ENCODE measurements at regions not wholly inside any gene's neighbourhood (a gene's known extent, or its start where the extent isn't known, plus 50 kb on each side); places are given as distances from the start of the nearest gene placed in this dataset.
A peak's percentile ranks its signal among the peaks of the same experiment; 100 is the strongest.
"Not testable (repeated sequence)": the region's sequence is repeated elsewhere in the genome, so short reads cannot be mapped to it uniquely, and the experiment has no call there.

GRCh38 chrX:113996781-113997180 is 587.1 kb upstream of the HTR2C start:
- no peak for DNase-seq

- DNase-seq = not testable (repeated sequence)
Observed at GRCh38 chrX:113991720-113992119, 592.2 kb upstream of the HTR2C start.

DNA sequence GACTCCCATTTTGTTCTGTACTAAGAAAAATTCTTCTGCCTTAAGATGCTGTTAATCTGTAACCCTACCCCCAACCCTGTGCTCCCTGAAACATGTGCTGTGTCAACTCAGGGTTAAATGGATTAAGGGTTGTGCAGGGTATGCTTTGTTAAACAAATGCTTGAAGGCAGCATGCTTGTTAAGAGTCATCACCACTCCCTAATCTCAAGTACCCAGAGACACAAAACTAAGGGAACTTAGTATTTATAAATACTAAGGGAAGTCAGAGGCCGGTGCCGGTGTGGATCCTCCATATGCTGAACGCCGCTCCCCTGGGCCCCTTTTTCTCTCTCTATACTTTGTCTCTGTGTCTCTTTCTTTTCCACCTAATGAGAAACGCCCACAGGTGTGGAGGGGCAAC is 593.2 kb upstream of the HTR2C start:
- DNase-seq = not testable (repeated sequence)

DNA sequence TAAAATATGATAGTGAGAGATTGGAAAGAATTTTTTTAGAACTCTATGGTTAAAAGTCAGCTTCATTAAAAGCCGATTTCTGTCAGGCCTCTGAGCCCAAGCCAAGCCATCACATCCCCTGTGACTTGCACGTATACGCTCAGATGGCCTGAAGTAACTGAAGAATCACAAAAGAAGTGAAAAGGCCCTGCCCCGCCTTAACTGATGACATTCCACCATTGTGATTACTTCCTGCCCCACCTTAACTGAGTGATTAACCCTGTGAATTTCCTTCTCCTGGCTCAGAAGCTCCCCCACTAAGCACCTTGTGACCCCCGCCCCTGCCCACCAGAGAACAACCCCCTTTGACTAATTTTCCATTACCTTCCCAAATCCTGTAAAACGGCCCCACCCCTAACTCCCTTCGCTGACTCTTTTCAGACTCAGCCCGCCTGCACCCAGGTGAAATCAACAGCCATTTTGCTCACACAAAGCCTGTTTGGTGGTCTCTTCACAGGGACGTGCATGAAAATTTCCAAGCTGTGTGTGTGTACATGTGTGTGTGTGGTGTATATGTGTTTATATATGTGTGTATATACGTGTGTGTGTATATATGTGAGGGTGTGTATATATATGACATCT is 595.5 kb upstream of the HTR2C start:
- DNase-seq = not testable (repeated sequence)

DNA sequence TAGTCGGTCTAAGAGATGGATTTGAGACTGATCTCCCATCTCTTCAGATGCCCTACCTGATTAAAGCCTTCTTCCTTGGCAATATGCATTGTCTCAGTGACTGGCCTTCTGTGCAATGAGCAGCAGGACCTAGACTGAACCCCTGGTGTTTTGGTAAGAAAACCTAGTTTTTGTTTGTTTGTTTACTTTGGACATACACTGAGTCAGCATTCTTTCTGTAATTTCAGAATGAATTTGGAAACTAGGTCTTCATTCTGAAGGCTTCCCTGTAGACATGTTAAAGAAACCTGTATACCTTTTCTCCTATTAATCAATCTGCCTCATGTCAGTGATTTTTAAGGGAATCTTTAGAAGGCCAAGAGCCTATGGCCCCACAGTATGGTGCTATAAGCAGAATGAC is 597.5 kb upstream of the HTR2C start:
- DNase-seq = no peak

GRCh38 chrX:113982766-113983165 is 601.1 kb upstream of the HTR2C start:
- no peak for DNase-seq

- DNase-seq = no peak
Observed at GRCh38 chrX:113980953-113981352, 602.9 kb upstream of the HTR2C start.

DNA sequence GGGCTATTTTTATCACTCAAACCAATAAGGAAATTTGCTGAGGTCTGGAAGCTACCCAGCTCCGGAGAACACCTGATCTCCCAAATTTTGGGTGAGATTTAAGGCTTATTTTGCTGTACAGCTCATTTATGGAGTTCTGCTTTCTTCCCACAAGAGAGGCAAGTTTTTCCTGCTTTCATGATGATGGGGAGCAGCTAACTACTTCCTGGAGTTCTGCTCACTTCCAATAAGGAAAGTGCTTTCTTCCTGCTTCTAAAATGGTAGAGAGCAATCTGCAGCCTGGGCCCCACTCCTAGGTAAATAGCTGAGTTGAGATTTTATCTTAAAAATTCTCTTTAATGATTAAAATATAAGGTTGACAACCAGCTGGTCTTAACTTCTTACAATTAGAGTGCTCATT is 606.0 kb upstream of the HTR2C start:
- no peak for DNase-seq

DNA sequence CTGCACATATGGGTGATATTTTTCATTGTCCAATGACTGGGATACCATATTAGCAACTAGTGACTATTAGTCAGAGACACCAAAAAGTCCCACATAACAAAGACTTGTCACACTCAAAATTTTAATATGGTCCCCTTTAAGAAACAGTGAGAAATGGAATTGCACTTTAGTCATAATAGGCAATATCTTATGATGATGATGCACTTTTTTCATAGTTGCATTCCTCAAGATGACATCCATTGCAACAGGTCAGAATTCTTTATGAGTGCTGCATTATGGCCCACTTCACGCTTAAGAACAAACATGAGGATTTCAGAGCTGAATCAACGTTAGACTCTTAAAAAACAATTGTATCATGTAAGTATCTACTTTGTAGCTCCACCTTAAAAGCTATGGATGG is 608.4 kb upstream of the HTR2C start:
- DNase-seq = no peak

GRCh38 chrX:113974881-113975280 is 609.0 kb upstream of the HTR2C start:
- no peak for DNase-seq

GRCh38 chrX:113973706-113974105 is 610.2 kb upstream of the HTR2C start:
- no peak for DNase-seq

DNA sequence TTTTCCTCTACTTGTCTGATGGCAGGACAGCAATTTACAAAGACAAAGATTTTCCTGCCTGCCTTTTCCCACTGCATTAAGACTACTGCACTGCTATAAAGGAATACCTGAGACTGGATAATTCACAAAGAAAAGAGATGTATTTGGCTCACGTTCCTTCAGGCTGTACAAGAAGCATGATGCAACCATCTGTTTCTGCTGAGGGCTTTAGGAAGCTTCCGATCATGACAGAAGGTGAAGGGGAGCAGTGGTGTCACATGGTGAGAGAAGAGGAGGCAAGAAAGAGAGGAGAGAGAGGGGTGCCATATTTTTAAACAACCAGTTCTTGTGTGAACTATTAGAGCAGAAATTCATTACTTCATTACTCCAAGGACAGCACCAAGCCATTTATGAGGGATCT is 617.1 kb upstream of the HTR2C start:
- DNase-seq = no peak

DNA sequence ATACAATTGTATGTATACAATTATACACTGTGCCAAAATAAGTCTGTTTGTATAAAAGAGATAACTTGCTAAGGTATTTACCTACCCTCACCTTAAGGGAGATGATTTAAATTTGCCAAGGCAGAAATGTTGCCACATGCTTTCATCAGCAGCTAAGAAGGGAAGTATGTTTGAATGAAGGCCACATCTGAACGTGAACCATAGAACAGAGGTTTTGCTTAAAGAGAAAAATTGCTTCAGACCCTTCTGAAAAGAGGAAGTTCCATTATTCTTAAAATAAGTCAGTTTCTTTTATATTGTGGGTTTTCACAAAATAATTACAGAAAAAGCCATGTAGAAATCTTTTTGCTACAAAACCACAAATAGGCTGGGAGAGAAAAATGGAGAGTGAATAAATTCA is 621.5 kb upstream of the HTR2C start:
- DNase-seq = no peak

GRCh38 chrX:113959912-113960626 is 623.8 kb upstream of the HTR2C start:
- peak; percentile 2 for DNase-seq

DNA sequence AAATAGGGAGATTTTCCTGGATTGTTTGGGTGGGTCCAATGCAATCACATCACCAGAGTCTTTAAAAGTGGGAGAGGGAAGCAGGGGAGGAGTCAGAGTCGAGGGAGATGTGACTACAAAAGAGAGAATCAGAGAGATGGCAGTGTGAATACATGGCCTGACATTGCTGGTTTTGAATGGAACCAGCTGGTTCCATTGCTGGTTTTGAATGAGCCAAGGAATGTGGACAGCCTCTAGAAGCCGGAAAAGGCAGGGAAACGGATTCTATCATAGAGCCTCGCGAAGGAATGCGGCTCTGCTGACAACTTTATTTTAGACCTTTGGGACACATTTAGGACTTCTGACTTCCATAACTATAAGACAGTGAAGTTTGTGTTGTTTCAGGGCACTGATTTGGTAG is 627.0 kb upstream of the HTR2C start:
- DNase-seq = no peak

DNA sequence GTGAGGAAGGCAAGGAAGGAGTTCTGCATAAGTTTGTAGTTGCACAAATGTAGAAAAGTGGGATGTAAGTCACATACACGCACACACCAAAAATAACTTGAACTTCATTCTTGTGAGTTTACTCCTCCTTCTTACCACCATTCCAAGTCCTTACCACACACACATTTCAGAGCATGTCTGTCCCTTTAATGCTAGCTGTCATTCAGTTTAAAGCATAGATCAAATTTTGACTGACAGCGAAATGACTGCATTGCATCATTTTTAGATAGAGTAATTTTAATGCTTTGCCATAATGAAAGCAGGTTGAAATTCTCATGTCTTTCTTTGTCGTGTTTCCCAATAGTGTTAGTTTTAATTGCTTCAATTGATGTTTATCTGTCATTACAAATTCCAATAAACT is 629.6 kb upstream of the HTR2C start:
- DNase-seq = no peak

DNA sequence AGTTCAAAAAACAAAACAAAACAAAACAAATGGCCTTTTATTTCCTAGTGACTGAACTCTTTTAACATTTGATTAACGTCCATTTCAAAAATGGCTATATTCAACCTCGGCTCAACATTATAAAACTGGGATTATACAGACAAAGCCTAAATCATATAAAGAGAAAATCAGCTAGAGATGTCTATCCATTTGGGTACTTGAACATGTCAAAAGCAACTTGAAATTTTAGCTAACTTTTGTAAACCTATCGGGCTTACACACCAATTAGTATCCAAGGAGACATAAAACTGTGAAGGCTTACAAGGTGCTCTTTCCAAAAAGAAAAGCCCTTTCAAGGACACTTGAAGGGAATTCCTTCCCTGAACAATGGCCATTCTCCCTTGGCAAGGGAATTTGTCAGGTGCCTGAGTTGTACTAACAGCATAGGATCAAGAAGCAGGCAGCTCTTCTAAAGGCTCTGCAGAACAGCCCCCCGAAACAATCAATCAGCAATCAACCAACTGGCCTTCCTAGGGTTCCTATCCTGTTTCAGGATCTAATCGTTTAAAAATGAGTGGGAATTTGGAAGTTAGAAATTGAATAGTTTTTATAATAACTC is 633.7 kb upstream of the HTR2C start:
- DNase-seq = no peak

GRCh38 chrX:113947548-113947947 is 636.3 kb upstream of the HTR2C start:
- DNase-seq = no peak

GRCh38 chrX:113935518-113935917 is 648.4 kb upstream of the HTR2C start:
- no peak for DNase-seq

DNA sequence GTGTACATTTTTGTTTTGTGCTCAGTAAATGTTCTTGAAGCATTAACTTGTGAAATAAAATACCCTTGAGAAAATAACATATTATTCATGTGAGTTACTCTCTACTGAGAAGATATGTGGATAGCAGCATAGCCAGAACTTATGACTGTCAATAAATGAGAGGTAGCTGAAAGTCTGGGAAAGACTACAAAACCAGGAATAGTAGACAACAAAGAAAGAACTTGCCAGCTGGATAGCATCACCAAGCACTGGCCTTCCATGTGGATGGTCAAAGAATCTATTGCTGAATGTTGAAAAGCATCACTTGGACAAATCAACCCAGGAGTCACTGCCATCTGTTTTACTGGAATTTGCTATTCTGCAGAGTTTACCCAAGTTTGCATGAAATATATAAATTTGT is 650.0 kb upstream of the HTR2C start:
- DNase-seq = no peak

- DNase-seq = peak; percentile 32
Observed at GRCh38 chrX:113929004-113929403, 654.9 kb upstream of the HTR2C start.

DNA sequence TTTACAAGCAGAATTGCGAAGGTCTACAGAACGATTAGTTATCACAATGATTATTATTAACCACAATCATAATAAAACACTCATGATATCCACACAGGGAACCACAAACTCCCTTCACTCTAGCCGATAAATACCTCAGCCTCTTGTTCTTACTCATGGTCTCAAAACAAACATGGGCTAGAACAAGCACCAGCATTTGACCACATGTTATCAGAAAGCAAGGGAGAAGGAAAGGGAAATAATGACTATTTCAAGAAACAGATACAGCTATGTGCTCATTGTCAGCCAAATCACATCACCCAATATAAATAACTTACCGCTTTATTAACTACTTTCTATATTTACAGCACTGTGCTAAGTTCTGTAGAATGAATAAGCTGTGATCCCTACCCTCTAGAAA is 663.2 kb upstream of the HTR2C start:
- no peak for DNase-seq

DNA sequence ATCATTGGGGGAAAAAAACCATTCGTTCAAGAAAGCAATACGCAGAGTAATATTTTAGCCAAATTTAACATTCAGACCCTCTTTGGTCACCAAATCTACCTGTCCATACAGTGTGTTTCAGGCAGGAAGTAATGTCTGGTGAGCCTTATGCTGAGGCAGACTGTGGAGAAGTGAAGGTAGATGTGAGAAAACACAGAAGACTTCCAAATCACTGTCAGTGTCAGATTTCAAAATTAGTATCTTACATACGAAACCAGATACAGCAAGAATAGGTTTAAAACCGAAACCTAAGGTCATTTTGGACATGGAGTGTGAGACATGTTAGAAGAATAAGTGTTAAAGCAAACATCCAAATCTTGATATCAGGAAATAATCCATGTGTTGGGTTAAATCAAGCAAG is 664.5 kb upstream of the HTR2C start:
- DNase-seq = no peak

- DNase-seq = no peak
Observed at GRCh38 chrX:113906168-113906567, 677.7 kb upstream of the HTR2C start.

- DNase-seq = no peak
Observed at GRCh38 chrX:113892891-113893290, 691.0 kb upstream of the HTR2C start.
